ENCODE measurements at regions not wholly inside any gene's neighbourhood (a gene's known extent, or its start where the extent isn't known, plus 50 kb on each side); places are given as distances from the start of the nearest gene placed in this dataset.

DNA sequence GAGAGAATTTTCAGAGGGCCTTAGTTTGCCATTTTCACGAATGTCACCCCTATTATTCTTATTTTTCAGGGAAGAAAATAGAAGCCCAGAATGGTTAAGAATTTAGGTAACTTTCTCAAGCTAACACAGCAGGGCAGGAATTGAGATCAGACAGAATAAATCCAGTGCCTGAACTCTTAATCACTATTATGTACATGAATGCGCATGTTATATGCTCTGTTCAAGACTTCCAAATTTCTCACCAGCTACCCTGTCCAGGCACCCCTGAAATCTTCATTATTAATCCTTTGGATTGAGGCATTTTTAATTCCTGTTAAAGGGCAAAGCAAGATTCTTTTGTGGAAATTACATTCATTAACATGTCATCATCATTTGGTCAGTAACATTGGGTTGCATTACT is 218.4 kb downstream of the ACTR3 start:
- TF ChIP-seq, protein P1, sequence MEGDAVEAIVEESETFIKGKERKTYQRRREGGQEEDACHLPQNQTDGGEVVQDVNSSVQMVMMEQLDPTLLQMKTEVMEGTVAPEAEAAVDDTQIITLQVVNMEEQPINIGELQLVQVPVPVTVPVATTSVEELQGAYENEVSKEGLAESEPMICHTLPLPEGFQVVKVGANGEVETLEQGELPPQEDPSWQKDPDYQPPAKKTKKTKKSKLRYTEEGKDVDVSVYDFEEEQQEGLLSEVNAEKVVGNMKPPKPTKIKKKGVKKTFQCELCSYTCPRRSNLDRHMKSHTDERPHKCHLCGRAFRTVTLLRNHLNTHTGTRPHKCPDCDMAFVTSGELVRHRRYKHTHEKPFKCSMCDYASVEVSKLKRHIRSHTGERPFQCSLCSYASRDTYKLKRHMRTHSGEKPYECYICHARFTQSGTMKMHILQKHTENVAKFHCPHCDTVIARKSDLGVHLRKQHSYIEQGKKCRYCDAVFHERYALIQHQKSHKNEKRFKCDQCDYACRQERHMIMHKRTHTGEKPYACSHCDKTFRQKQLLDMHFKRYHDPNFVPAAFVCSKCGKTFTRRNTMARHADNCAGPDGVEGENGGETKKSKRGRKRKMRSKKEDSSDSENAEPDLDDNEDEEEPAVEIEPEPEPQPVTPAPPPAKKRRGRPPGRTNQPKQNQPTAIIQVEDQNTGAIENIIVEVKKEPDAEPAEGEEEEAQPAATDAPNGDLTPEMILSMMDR (conservative IDR thresholded peaks at IDR 0.05 in 1 of 2, IDR thresholded peaks at IDR 0.05 in 1 of 2; ENCODE audit: low read depth in 1 of 2, low read length in 2 of 2), result no peak
- TF ChIP-seq EZH2 (IDR thresholded peaks at IDR 0.05; ENCODE audit: low read length, missing control alignments), result no peak

Measured in fibroblast of lung (primary cell).